CD1c-positive myeloid dendritic cell (primary cell): ENCODE measurements at regions not wholly inside any gene's neighbourhood (a gene's known extent, or its start where the extent isn't known, plus 50 kb on each side); places are given as distances from the start of the nearest gene placed in this dataset.
A peak's percentile ranks its signal among the peaks of the same experiment; 100 is the strongest.

Experiments used
- DNase-seq: peaks from one replicate; pipeline ENCODE4 v3.0.0-alpha.2; 2016; ENCODE audit errors: extremely low spot score

GRCh38 chr2:144242311-144242710, 277.6 kb downstream of the ZEB2 start:
- DNase-seq = no peak

DNA sequence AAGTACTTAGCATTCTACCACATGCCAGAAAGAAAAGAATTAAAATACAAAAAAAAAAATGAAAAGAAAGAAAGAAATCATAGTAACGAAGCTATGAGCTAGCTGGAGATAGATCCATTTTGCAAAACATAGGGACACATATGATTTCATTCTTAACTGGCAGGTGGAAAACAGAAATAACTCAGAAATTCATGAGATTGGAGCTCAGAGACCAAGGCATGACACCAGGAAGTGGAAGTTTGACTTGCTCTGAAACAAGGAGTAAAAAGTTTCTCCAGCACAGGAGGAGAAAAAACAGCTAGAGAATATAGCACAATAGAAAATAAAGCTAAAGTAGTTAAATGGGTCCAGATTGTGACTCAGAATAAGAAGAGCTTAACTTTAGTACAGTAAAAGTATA, 278.1 kb downstream of the ZEB2 start:
- DNase-seq = no peak

DNA sequence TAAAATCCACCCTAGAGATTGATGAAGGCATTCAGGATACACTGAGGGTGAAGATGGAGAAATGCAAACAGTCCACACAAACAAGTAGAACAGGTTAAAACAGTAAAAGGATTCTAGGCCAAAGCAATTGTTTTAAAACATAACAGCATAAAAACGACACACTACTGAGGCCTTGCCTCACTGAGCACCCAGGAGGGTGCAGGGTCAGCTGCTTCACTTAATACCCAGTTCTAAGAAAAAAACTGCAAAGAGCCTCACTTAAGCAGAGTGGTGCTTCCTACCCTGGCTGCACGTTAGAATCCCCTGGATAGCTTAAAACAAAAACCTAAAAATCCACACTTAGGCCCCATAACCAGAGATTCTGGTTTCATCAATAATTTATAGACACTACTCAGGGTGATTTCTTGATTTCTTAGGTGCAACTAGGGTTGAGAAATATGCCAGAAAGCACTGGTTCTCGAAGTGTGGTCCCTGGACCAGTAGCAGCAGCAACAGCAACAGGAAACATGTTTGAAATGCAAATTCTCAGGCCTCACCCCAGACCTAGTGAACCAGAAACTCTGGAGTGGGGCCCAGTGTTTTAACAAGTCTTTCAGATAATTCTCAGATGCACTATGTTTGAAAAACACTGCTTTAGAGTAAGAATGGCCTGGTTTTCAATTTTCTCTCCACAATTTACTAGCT, 279.1 kb downstream of the ZEB2 start:
- DNase-seq = no peak

DNA sequence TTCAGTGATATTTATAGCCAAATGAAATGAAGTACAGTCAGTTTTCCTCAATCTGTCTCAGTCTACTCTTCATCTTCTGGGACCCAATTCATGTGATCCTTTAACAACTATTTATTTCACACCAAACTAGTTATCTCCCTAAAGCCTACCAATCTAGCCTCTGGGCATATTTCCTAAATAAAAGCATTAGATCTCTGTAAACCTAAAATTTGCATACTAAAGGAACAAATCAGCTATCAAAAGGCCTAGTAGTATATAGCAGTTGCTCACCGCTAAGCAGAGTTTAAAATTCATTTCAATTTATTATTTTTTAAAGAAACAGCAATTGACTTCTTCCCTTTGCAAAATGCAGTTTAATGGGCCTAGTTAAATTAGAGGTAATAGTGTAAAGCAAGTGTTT, 280.2 kb downstream of the ZEB2 start:
- DNase-seq = no peak

GRCh38 chr2:144239306-144239705, 280.6 kb downstream of the ZEB2 start:
- DNase-seq = no peak

- peak; percentile 85 for DNase-seq
Observed at GRCh38 chr2:144237830-144238627, 281.9 kb downstream of the ZEB2 start.

- no peak for DNase-seq
Observed at GRCh38 chr2:144237108-144237507, 282.8 kb downstream of the ZEB2 start.

DNA sequence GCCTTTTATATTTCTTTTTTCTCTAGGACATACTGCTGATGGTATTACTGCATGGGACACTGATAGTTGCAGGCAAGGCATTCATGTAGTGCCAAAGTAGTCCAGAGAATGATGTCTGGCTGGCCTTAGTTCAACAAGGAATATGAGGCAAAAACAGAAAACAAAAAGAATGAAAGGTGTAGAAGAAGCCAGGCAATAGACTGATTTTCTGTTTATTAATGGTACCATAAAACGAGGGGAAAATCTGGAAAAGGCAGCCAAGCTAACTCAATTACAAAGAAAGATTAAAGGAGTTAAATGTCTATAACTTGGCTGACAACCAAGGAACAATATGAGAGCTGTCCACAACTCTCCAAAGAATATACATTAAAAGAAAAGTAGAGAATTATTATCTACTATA, 284.9 kb downstream of the ZEB2 start:
- no peak for DNase-seq

DNA sequence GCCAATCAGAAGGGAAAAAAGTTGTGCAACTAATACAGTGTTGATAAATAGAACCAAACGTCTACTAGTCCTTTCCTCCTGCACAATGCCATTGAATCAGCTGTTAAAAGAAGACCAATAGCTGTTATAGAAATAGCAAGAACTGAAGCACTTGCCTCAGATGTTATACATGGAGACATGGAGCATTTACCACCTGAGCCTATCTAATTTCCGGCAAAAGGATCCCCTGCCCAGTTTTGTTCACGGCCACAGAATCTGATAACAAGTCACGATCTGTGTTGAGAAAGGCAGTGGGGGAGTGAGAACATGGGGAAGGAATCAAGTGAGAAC, 285.4 kb downstream of the ZEB2 start:
- DNase-seq = no peak

DNA sequence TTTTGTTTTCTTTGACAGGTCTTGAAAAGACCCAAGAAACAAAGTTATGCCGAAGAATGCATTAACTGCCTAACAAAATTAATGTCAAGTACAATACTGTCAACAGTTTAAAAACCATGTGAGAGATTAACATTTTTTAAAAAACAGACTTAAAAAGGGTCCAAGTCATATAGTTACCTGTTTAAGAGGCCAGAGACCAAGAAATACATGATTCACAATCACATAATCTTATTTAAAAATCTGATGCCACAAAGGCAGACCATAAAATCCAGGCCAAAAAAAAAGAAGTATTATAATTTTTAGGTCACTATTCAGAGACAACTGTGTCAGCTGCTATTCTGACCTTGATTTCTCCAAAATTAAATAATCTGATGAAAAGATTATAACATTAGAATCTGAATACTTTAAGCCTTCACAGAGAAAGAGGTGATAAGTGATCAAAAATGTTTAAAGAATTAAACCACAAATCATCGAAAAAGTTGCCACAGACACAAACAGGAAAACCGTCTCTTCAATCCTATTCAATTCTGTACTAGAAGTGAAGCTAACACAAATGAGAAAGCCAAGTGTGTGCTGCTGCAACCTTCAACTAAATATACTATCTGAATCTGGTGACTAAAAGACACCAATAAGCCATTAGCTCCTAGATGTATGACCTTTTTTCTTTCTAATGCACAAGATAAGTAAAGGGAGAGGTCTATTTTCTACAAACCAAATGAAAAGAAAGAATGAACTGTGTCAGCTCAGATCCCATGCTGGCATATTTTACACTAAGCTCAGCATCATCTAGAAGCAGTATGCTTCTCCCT, 286.0 kb downstream of the ZEB2 start:
- no peak for DNase-seq

DNA sequence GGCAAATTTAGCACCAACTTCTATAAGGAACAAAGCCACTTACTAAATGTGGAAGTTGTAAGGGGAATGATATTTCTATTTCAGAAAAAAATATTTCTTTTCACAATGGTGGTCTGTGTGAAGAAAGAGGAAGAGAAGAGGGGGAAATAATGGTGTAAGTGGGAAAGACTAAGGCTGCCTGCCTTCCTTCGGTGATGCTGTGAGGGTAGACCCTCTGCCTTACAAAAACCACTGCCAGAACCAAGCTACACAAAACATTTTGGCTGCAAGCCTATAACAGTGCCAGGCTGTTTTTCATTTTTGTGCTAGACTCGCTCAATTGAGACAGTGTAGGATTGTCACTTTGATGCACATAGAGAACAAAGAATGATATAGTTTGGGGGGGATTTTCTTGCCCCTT, 286.6 kb downstream of the ZEB2 start:
- DNase-seq = peak; percentile 31

GRCh38 chr2:144230448-144231085, 289.4 kb downstream of the ZEB2 start:
- DNase-seq = no peak

DNA sequence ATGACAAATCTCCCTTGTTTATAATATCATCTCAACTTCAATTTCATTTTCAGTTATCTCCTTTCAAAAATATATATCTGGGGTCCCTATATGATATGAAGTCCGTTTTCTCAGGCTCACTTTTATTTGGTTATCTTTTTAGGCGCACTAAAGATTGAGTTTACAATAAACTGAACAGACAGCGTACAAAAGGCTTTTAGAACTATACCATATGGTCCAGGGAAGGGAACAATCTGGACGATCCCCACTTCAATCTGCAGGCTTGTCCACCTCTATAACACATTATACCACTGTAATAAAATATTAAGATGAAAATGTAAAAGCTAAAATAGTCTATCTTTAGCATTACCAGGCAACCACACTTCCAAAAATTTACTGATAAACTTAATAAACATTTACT, 289.9 kb downstream of the ZEB2 start:
- no peak for DNase-seq

GRCh38 chr2:144229296-144229695, 290.6 kb downstream of the ZEB2 start:
- DNase-seq = no peak

- DNase-seq = no peak
Observed at GRCh38 chr2:144227427-144228105, 292.4 kb downstream of the ZEB2 start.

DNA sequence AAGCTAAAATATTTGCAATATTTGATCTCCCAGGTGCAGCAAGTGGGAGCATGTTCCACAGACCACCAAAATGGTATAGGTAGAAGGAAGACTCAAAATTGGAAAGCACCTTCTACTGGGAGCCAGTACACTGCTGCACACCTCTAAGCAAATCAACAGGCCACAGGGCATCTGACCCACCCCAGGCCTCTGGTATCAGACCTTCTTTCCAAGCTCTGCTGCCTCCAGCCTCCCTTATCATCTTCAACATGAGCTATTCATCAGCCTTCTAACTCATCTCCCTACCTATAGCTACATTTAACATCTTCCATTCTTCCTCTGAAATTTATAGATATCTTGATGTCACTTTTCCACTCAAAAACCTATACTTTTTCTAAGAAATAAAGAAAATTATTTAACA, 294.8 kb downstream of the ZEB2 start:
- no peak for DNase-seq

- no peak for DNase-seq
Observed at GRCh38 chr2:144224472-144224871, 295.4 kb downstream of the ZEB2 start.

GRCh38 chr2:144219979-144220378, 299.9 kb downstream of the ZEB2 start:
- no peak for DNase-seq

DNA sequence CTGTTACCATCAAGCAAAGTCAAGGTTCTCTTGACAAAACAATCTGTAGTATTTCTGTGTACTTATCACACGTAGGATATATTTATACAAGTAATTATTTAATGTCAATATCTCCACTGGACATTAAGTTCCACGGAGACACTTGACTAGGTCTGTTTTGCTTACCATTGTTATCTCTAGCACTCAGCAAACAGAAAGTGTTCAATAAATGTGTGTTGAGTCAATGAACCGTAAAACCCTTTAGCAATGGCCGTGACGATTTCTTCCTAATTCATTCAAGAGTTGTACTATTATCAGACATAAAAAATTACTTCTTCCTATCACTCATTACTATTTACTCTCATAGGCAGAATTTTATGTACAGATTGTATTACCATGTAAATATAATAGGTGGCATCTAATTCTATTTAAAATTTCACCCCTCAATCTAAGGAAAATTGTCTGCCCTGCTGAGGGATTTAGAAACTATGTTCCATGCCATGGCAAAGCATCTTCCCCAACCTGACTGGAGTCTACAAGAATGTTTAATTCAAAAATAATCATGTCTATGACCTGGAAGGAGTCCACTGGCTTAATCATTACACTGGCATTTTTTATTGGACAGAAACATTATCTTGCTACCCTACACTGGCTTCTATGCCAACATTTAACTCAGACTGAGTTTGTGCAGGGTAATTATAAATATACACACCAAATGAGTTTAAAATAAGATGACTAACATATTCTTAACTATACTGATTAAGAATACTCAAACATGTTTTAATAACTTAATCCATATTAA, 301.9 kb downstream of the ZEB2 start:
- DNase-seq = no peak

DNA sequence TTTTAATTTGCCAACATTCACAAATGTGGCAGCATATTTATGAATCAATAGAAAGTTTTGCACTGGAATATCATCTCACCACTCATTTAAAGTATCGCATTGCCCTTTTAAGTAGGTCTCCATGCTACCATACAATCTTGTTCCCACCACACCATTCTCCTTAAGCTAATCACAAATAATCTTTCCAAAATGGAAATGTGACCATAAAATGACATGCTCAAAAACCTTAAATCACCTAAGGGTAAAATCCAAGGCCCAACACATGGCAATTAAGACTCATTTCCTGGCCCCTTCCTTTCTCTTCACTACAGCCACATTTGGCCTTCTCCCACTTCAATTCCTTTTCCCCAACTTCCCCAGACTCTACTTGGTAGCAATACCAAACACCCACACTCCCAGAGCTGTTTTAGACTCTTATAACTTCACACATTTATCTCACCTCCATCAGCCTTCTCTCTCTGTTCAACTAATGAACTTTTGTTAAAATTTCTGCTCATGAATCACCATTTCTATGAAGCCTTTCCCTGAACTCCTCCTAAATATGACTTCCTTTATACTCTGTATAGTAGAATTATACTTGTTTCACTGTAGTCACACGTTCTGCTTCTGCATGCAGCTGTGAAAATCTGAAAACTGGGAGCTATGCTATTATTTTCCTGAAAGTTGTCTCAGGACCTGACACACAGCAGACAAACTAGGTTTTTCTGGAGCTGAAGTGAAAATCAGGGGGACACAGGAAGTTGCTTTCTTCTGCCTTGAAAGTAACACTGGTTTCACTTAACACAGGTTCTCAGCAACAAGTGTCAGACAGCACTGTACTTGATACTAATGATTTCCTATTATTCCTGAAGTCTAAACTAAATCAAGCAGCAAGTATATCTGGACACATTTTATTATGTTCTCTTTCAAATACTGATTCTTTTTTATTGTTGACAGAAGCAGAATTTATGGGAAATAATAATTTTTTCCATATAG, 303.9 kb downstream of the ZEB2 start:
- DNase-seq = no peak
